ENCODE measurements at regions not wholly inside any gene's neighbourhood (a gene's known extent, or its start where the extent isn't known, plus 50 kb on each side); places are given as distances from the start of the nearest gene placed in this dataset.

GRCh38 chr2:34822616-34823015 lies 1223.5 kb upstream of the FAM98A start:
- H3K4me1 ChIP-seq (ENCODE audit: insufficient read depth, low read length): no peaks in the 10 kb centered on the region
- ATAC-seq (ENCODE audit: poor library complexity): no peak
- Mint-ChIP-seq H3K36me3 (ENCODE audit: low read depth) (no peaks in the 10 kb centered on the region), H3K4me3 (no peak overlapping the region), H3K27me3 (no peaks in the 10 kb centered on the region), H3K9me3 (peaks cover 9% of the 10 kb centered on the region), H3K27ac (no peak overlapping the region), H3K4me1 (ENCODE audit: low read depth) (no peaks in the 10 kb centered on the region)
- H3K9me3 ChIP-seq (ENCODE audit: control insufficient read depth in 1 of 2, insufficient read depth in 1 of 2, low read length in 2 of 2): no peaks in the 10 kb centered on the region
- DNase-seq: no peak
- ChIA-PET CTCF (no interaction called here), POLR2A (no interaction called here)
- H3K36me3 ChIP-seq (ENCODE audit: insufficient read depth, low read length): no peaks in the 10 kb centered on the region
- H3K27me3 ChIP-seq (ENCODE audit: control insufficient read depth in 1 of 2, insufficient read depth in 2 of 2, low read length in 2 of 2): no peaks in the 10 kb centered on the region
- no peak overlapping the region for H3K4me3 ChIP-seq (ENCODE audit: low read length)
- no peak overlapping the region for H3K27ac ChIP-seq (ENCODE audit: low read depth in 1 of 2, low read length in 2 of 2)
- TF ChIP-seq CTCF (IDR thresholded peaks at IDR 0.05): no peak
- intact Hi-C loops (cut with DNase I, micrococcal nuclease): no loop called here

- DNase-seq (no peak), ATAC-seq (ENCODE audit: poor library complexity) (no peak)
- Histone ChIP-seq H3K4me1 (ENCODE audit: insufficient read depth, low read length) (no peaks in the 10 kb centered on the region), H3K4me3 (ENCODE audit: low read length) (no peak overlapping the region), H3K27me3 (ENCODE audit: control insufficient read depth in 1 of 2, insufficient read depth in 2 of 2, low read length in 2 of 2) (no peaks in the 10 kb centered on the region), H3K27ac (ENCODE audit: low read depth in 1 of 2, low read length in 2 of 2) (no peak overlapping the region), H3K36me3 (ENCODE audit: insufficient read depth, low read length) (no peaks in the 10 kb centered on the region), H3K9me3 (ENCODE audit: control insufficient read depth in 1 of 2, insufficient read depth in 1 of 2, low read length in 2 of 2) (no peaks in the 10 kb centered on the region)
- no peak for TF ChIP-seq CTCF (IDR thresholded peaks at IDR 0.05)
- CTCF ChIA-PET: no interaction called here
- Mint-ChIP-seq H3K9me3 (no peaks in the 10 kb centered on the region), H3K27me3 (no peaks in the 10 kb centered on the region), H3K4me3 (no peak overlapping the region), H3K27ac (no peak overlapping the region), H3K4me1 (ENCODE audit: low read depth) (no peaks in the 10 kb centered on the region), H3K36me3 (ENCODE audit: low read depth) (no peaks in the 10 kb centered on the region)
- intact Hi-C loops (cut with DNase I, micrococcal nuclease): no loop called here
- POLR2A ChIA-PET: no interaction called here
Observed at GRCh38 chr2:34815052-34815741, 1216.1 kb upstream of the FAM98A start.

GRCh38 chr2:34810456-34810855 lies 1211.4 kb upstream of the FAM98A start:
- POLR2A ChIA-PET: no interaction called here
- H3K27me3 ChIP-seq (ENCODE audit: control insufficient read depth in 1 of 2, insufficient read depth in 2 of 2, low read length in 2 of 2): no peaks in the 10 kb centered on the region
- H3K9me3 ChIP-seq (ENCODE audit: control insufficient read depth in 1 of 2, insufficient read depth in 1 of 2, low read length in 2 of 2): no peaks in the 10 kb centered on the region
- CTCF ChIA-PET: no interaction called here
- TF ChIP-seq CTCF (IDR thresholded peaks at IDR 0.05): no peak
- H3K9me3 Mint-ChIP-seq: no peaks in the 10 kb centered on the region
- H3K36me3 ChIP-seq (ENCODE audit: insufficient read depth, low read length): no peaks in the 10 kb centered on the region
- H3K27ac ChIP-seq (ENCODE audit: low read depth in 1 of 2, low read length in 2 of 2): no peak overlapping the region
- H3K4me1 Mint-ChIP-seq (ENCODE audit: low read depth): no peaks in the 10 kb centered on the region
- no peak overlapping the region for H3K4me3 Mint-ChIP-seq
- H3K4me1 ChIP-seq (ENCODE audit: insufficient read depth, low read length): no peaks in the 10 kb centered on the region
- no peaks in the 10 kb centered on the region for H3K36me3 Mint-ChIP-seq (ENCODE audit: low read depth)
- no peaks in the 10 kb centered on the region for H3K27me3 Mint-ChIP-seq
- no peak overlapping the region for H3K4me3 ChIP-seq (ENCODE audit: low read length)
- intact Hi-C loops (cut with DNase I, micrococcal nuclease): no loop called here
- H3K27ac Mint-ChIP-seq: no peak overlapping the region
- ATAC-seq (ENCODE audit: poor library complexity) (no peak), DNase-seq (no peak)

Data from CD4-positive, alpha-beta T cell (primary cell).